Activated CD4-positive, alpha-beta T cell treated with anti-CD3 and anti-CD28 coated beads, Interleukin-2, amount 10 ng/mL, durations not matched to agents 24 days and 14 days (primary cell): ENCODE measurements at regions not wholly inside any gene's neighbourhood (a gene's known extent, or its start where the extent isn't known, plus 50 kb on each side); places are given as distances from the start of the nearest gene placed in this dataset.

Experiments
- DNase-seq: peaks from one replicate; pipeline ENCODE4 v3.0.0; 2022
- H3K27ac Mint-ChIP-seq: one replicate; pipeline ENCODE4 v1.8.0; 2022; ENCODE audit warnings: mild to moderate bottlenecking, mixed read lengths
- H3K27me3 Mint-ChIP-seq: one replicate; pipeline ENCODE4 v1.8.0; 2022; ENCODE audit warnings: mixed read lengths
- H3K36me3 Mint-ChIP-seq: one replicate; pipeline ENCODE4 v1.8.0; 2022; ENCODE audit warnings: low read depth, mild to moderate bottlenecking, mixed read lengths
- H3K4me1 Mint-ChIP-seq: one replicate; pipeline ENCODE4 v1.8.0; 2021; ENCODE audit warnings: mixed read lengths
- H3K4me3 Mint-ChIP-seq: one replicate; pipeline ENCODE4 v1.8.0; 2022; ENCODE audit warnings: mild to moderate bottlenecking, moderate library complexity, mixed read lengths
- H3K9me3 Mint-ChIP-seq: one replicate; pipeline ENCODE4 v1.8.0; 2021; ENCODE audit warnings: mixed read lengths
- intact Hi-C: fragments of 100-400 bp; cut with micrococcal nuclease; formaldehyde crosslinking; loops from one replicate; pipeline ENCODE4 v1.15.1; 2023

GRCh38 chr6:19734519-19734918 lies 102.7 kb upstream of the ID4 start:
- DNase-seq = no peak
- intact Hi-C loops = no loop called here
- Mint-ChIP-seq H3K4me3 (no peak overlapping the region), H3K27me3 (no peaks in the 10 kb centered on the region), H3K27ac (no peak overlapping the region), H3K4me1 (no peaks in the 10 kb centered on the region), H3K9me3 (no peaks in the 10 kb centered on the region), H3K36me3 (no peaks in the 10 kb centered on the region)

GRCh38 chr6:19736066-19736465 lies 101.1 kb upstream of the ID4 start:
- H3K4me3 Mint-ChIP-seq = no peak overlapping the region
- H3K9me3 Mint-ChIP-seq = no peaks in the 10 kb centered on the region
- H3K36me3 Mint-ChIP-seq = no peaks in the 10 kb centered on the region
- no peaks in the 10 kb centered on the region for H3K4me1 Mint-ChIP-seq
- intact Hi-C loops = no loop called here
- H3K27ac Mint-ChIP-seq = no peak overlapping the region
- DNase-seq = no peak
- H3K27me3 Mint-ChIP-seq = no peaks in the 10 kb centered on the region

GRCh38 chr6:19738010-19738409 lies 99.2 kb upstream of the ID4 start:
- Mint-ChIP-seq H3K36me3 (no peaks in the 10 kb centered on the region), H3K27me3 (no peaks in the 10 kb centered on the region), H3K9me3 (peaks cover 3% of the 10 kb centered on the region), H3K4me3 (no peak overlapping the region), H3K4me1 (no peaks in the 10 kb centered on the region), H3K27ac (no peak overlapping the region)
- intact Hi-C loops = no loop called here
- DNase-seq = no peak

GRCh38 chr6:19749722-19750121 lies 87.4 kb upstream of the ID4 start:
- Mint-ChIP-seq H3K36me3 (no peaks in the 10 kb centered on the region), H3K4me3 (no peak overlapping the region), H3K27ac (no peak overlapping the region), H3K4me1 (no peaks in the 10 kb centered on the region), H3K27me3 (no peaks in the 10 kb centered on the region), H3K9me3 (no peaks in the 10 kb centered on the region)
- DNase-seq = no peak
- intact Hi-C loops = no loop called here

GRCh38 chr6:19752746-19753145 lies 84.4 kb upstream of the ID4 start:
- DNase-seq = no peak
- Mint-ChIP-seq H3K27ac (no peak overlapping the region), H3K4me3 (no peak overlapping the region), H3K27me3 (no peaks in the 10 kb centered on the region), H3K9me3 (no peaks in the 10 kb centered on the region), H3K36me3 (no peaks in the 10 kb centered on the region), H3K4me1 (no peaks in the 10 kb centered on the region)
- intact Hi-C loops = no loop called here

- no peak overlapping the region for H3K4me3 Mint-ChIP-seq
- intact Hi-C loops = no loop called here
- H3K36me3 Mint-ChIP-seq = no peaks in the 10 kb centered on the region
- H3K27me3 Mint-ChIP-seq = no peaks in the 10 kb centered on the region
- no peak for DNase-seq
- no peak overlapping the region for H3K27ac Mint-ChIP-seq
- H3K4me1 Mint-ChIP-seq = no peaks in the 10 kb centered on the region
- H3K9me3 Mint-ChIP-seq = no peaks in the 10 kb centered on the region
Measured at GRCh38 chr6:19753826-19754225, 83.3 kb upstream of the ID4 start.

GRCh38 chr6:19754686-19755085 lies 82.5 kb upstream of the ID4 start:
- Mint-ChIP-seq H3K27ac (no peak overlapping the region), H3K9me3 (no peaks in the 10 kb centered on the region), H3K27me3 (no peaks in the 10 kb centered on the region), H3K4me1 (no peaks in the 10 kb centered on the region), H3K36me3 (no peaks in the 10 kb centered on the region), H3K4me3 (no peak overlapping the region)
- intact Hi-C loops = no loop called here
- no peak for DNase-seq

- Mint-ChIP-seq H3K4me1 (no peaks in the 10 kb centered on the region), H3K9me3 (no peaks in the 10 kb centered on the region)
- intact Hi-C loops = no loop called here
Measured at GRCh38 chr6:19755181-19755580, 82.0 kb upstream of the ID4 start.

GRCh38 chr6:19757036-19757435 lies 80.1 kb upstream of the ID4 start:
- no peak for DNase-seq
- no peaks in the 10 kb centered on the region for H3K9me3 Mint-ChIP-seq
- H3K27ac Mint-ChIP-seq = no peak overlapping the region
- intact Hi-C loops = no loop called here
- no peaks in the 10 kb centered on the region for H3K27me3 Mint-ChIP-seq
- no peaks in the 10 kb centered on the region for H3K36me3 Mint-ChIP-seq
- no peak overlapping the region for H3K4me3 Mint-ChIP-seq
- H3K4me1 Mint-ChIP-seq = no peaks in the 10 kb centered on the region

More at GRCh38 chr6:19755181-19755580, 82.0 kb upstream of the ID4 start:
- Mint-ChIP-seq H3K27ac (no peak overlapping the region), H3K4me3 (no peak overlapping the region), H3K36me3 (no peaks in the 10 kb centered on the region), H3K27me3 (no peaks in the 10 kb centered on the region)
- no peak for DNase-seq

- Mint-ChIP-seq H3K27ac (no peak overlapping the region), H3K27me3 (no peaks in the 10 kb centered on the region)
- intact Hi-C loops = no loop called here
Measured at GRCh38 chr6:19759117-19759880, 77.9 kb upstream of the ID4 start.

GRCh38 chr6:19761121-19761520 lies 76.0 kb upstream of the ID4 start:
- Mint-ChIP-seq H3K4me1 (no peaks in the 10 kb centered on the region), H3K4me3 (no peak overlapping the region), H3K36me3 (no peaks in the 10 kb centered on the region), H3K9me3 (no peaks in the 10 kb centered on the region), H3K27ac (no peak overlapping the region), H3K27me3 (no peaks in the 10 kb centered on the region)
- no peak for DNase-seq
- intact Hi-C loops = no loop called here

More at GRCh38 chr6:19759117-19759880, 77.9 kb upstream of the ID4 start:
- Mint-ChIP-seq H3K4me1 (no peaks in the 10 kb centered on the region), H3K4me3 (no peak overlapping the region), H3K9me3 (no peaks in the 10 kb centered on the region), H3K36me3 (no peaks in the 10 kb centered on the region)
- no peak for DNase-seq

GRCh38 chr6:19771753-19772336 lies 65.3 kb upstream of the ID4 start:
- Mint-ChIP-seq H3K27ac (peak overlapping the region; percentile 51), H3K4me3 (no peak overlapping the region), H3K9me3 (no peaks in the 10 kb centered on the region), H3K4me1 (no peaks in the 10 kb centered on the region), H3K36me3 (peaks cover 3% of the 10 kb centered on the region), H3K27me3 (no peaks in the 10 kb centered on the region)
- DNase-seq = peak; percentile 59
- intact Hi-C loops = no loop called here

GRCh38 chr6:19772891-19773290 lies 64.3 kb upstream of the ID4 start:
- peaks cover 3% of the 10 kb centered on the region for H3K36me3 Mint-ChIP-seq
- H3K9me3 Mint-ChIP-seq = no peaks in the 10 kb centered on the region
- H3K4me3 Mint-ChIP-seq = no peak overlapping the region
- H3K27ac Mint-ChIP-seq = no peak overlapping the region
- intact Hi-C loops = no loop called here
- no peaks in the 10 kb centered on the region for H3K4me1 Mint-ChIP-seq
- H3K27me3 Mint-ChIP-seq = no peaks in the 10 kb centered on the region
- no peak for DNase-seq

GRCh38 chr6:19781269-19781668 lies 55.9 kb upstream of the ID4 start:
- intact Hi-C loops = no loop called here
- Mint-ChIP-seq H3K27ac (no peak overlapping the region), H3K4me1 (no peaks in the 10 kb centered on the region), H3K9me3 (no peaks in the 10 kb centered on the region), H3K4me3 (no peak overlapping the region), H3K36me3 (no peaks in the 10 kb centered on the region), H3K27me3 (no peaks in the 10 kb centered on the region)
- no peak for DNase-seq

- DNase-seq = no peak
- Mint-ChIP-seq H3K27ac (no peak overlapping the region), H3K27me3 (no peaks in the 10 kb centered on the region), H3K9me3 (no peaks in the 10 kb centered on the region), H3K4me3 (no peak overlapping the region), H3K36me3 (no peaks in the 10 kb centered on the region), H3K4me1 (no peaks in the 10 kb centered on the region)
- intact Hi-C loops = no loop called here
Measured at GRCh38 chr6:19782588-19782987, 54.6 kb upstream of the ID4 start.
